ENCODE measurements at regions not wholly inside any gene's neighbourhood (a gene's known extent, or its start where the extent isn't known, plus 50 kb on each side); places are given as distances from the start of the nearest gene placed in this dataset.

DNA sequence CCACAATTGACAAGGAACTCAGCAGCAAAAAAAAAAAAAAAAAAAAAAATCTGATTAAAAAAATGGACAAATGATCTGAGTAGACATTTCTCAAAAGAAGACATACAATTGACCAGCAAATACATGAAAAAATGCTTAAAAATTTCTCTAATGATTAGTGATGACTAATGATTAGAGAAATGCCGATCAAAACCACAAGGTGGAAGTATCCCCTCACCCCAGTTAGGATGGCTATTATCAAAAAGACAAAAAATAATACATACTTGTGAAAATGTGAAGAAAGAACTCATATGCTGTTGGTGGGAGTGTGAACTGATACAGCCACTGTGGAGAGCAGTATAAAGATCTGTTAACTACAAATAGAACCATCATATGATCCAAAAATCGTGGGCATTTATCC, 245.3 kb downstream of the OSTF1 start:
- Histone ChIP-seq H3K9me3 (ENCODE audit: insufficient read depth, low read depth) (no peaks in the 10 kb centered on the region), H3K27ac (no peak overlapping the region), H3F3A (ENCODE audit: insufficient read depth, low read depth) (no peaks in the 10 kb centered on the region), H4K20me1 (ENCODE audit: insufficient read depth) (no peaks in the 10 kb centered on the region), H2AFZ (no peak overlapping the region), H3K4me1 (replicated peaks; ENCODE audit: insufficient read depth) (no peaks in the 10 kb centered on the region), H3K27me3 (ENCODE audit: insufficient read depth, low read depth) (no peaks in the 10 kb centered on the region), H3K9me2 (ENCODE audit: insufficient read depth) (0 out of 2 replicates have a peak, but pooled peaks cover 6% of the 10 kb centered on the region), H3K36me3 (ENCODE audit: low read depth) (no peaks in the 10 kb centered on the region), H3K4me2 (no peak overlapping the region), H3K4me3 (no peak overlapping the region), H3K79me2 (ENCODE audit: low read depth) (no peaks in the 10 kb centered on the region)
- ChIA-PET CTCF (interaction anchor here (0.6 kb wide), 1 partner anchor 169 kb away, joined by 8 read pairs; no protein-coding TSS in a partner anchor), POLR2A (ENCODE audit: unreplicated experiment) (no interaction called here)
- no TSS peak for BruUV-seq (replicated peaks)
- no peak for TF ChIP-seq EZH2 (IDR thresholded peaks at IDR 0.05; ENCODE audit: low read depth)
- TF ChIP-seq, protein P1, sequence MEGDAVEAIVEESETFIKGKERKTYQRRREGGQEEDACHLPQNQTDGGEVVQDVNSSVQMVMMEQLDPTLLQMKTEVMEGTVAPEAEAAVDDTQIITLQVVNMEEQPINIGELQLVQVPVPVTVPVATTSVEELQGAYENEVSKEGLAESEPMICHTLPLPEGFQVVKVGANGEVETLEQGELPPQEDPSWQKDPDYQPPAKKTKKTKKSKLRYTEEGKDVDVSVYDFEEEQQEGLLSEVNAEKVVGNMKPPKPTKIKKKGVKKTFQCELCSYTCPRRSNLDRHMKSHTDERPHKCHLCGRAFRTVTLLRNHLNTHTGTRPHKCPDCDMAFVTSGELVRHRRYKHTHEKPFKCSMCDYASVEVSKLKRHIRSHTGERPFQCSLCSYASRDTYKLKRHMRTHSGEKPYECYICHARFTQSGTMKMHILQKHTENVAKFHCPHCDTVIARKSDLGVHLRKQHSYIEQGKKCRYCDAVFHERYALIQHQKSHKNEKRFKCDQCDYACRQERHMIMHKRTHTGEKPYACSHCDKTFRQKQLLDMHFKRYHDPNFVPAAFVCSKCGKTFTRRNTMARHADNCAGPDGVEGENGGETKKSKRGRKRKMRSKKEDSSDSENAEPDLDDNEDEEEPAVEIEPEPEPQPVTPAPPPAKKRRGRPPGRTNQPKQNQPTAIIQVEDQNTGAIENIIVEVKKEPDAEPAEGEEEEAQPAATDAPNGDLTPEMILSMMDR (conservative IDR thresholded peaks at IDR 0.05): no peak
- no peak for DNase-seq
- intact Hi-C loops (cut with micrococcal nuclease; ENCODE audit: unreplicated experiment): no loop called here

DNA sequence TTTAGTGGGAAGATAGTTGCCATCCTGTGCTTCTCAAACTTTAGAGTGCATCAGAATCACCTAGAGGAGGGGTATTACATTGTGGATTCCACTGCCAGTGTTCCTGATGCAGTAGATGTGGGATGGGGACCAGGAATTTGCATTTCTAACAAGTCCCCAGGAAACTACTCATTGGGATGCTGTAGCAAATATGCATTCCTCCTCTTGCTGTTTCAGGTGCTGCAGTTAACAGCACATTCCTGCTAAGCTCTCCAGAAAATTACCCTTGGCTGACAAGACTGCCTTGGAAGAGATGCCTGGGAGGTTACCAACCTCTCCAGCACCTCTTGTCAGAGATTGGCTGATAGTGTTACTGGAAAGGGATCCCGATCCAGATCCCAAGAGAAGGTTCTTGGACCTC, 270.5 kb downstream of the OSTF1 start:
- Histone ChIP-seq H3K4me1 (replicated peaks; ENCODE audit: insufficient read depth) (no peaks in the 10 kb centered on the region), H3K9me2 (ENCODE audit: insufficient read depth) (no peaks in the 10 kb centered on the region), H2AFZ (no peak overlapping the region), H3K4me3 (no peak overlapping the region), H3K27me3 (ENCODE audit: insufficient read depth, low read depth) (no peaks in the 10 kb centered on the region), H4K20me1 (ENCODE audit: insufficient read depth) (no peaks in the 10 kb centered on the region), H3K4me2 (no peak overlapping the region), H3K9me3 (ENCODE audit: insufficient read depth, low read depth) (no peaks in the 10 kb centered on the region), H3K27ac (no peak overlapping the region), H3K36me3 (ENCODE audit: low read depth) (no peaks in the 10 kb centered on the region), H3K79me2 (ENCODE audit: low read depth) (no peaks in the 10 kb centered on the region), H3F3A (ENCODE audit: insufficient read depth, low read depth) (no peaks in the 10 kb centered on the region)
- ChIA-PET CTCF (no interaction called here), POLR2A (ENCODE audit: unreplicated experiment) (no interaction called here)
- TF ChIP-seq EZH2 (IDR thresholded peaks at IDR 0.05; ENCODE audit: low read depth): no peak
- TF ChIP-seq, protein P1 (conservative IDR thresholded peaks at IDR 0.05): no peak
- DNase-seq: no peak
- intact Hi-C loops (cut with micrococcal nuclease; ENCODE audit: unreplicated experiment): no loop called here
- no TSS peak for BruUV-seq (replicated peaks)

DNA sequence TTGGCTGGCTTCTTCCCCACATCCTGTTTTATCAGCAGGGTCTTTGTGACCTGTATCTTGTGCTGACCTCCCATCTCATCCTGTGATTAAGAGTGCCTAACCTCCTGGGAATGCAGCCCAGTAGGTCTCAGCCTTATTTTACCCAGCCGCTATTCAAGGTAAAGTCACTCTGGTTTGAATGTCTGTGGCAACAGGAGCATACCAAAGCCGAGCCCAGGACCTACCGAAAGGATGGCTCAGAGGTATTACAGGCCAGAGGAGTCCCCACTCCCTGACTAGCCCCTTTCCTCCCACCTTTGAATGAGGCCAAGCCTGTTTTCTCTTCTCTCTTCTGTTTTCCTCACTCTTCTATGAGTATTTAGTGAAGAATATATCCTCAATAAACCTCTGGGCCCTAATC, 271.3 kb downstream of the OSTF1 start:
- H3K27me3 ChIP-seq (ENCODE audit: insufficient read depth, low read depth): no peaks in the 10 kb centered on the region
- no peak overlapping the region for H3K4me3 ChIP-seq
- no peak for DNase-seq
- no peak overlapping the region for H3K27ac ChIP-seq
- H3K79me2 ChIP-seq (ENCODE audit: low read depth): no peaks in the 10 kb centered on the region
- H3K9me3 ChIP-seq (ENCODE audit: insufficient read depth, low read depth): no peaks in the 10 kb centered on the region
- no TSS peak for BruUV-seq (replicated peaks)
- H3F3A ChIP-seq (ENCODE audit: insufficient read depth, low read depth): no peaks in the 10 kb centered on the region
- H3K36me3 ChIP-seq (ENCODE audit: low read depth): no peaks in the 10 kb centered on the region
- intact Hi-C loops (cut with micrococcal nuclease; ENCODE audit: unreplicated experiment): no loop called here
- CTCF ChIA-PET: no interaction called here
- no peaks in the 10 kb centered on the region for H3K9me2 ChIP-seq (ENCODE audit: insufficient read depth)
- POLR2A ChIA-PET (ENCODE audit: unreplicated experiment): no interaction called here
- TF ChIP-seq, protein P1 (conservative IDR thresholded peaks at IDR 0.05): no peak
- no peak for TF ChIP-seq EZH2 (IDR thresholded peaks at IDR 0.05; ENCODE audit: low read depth)
- no peak overlapping the region for H3K4me2 ChIP-seq
- no peaks in the 10 kb centered on the region for H4K20me1 ChIP-seq (ENCODE audit: insufficient read depth)
- no peaks in the 10 kb centered on the region for H3K4me1 ChIP-seq (replicated peaks; ENCODE audit: insufficient read depth)
- no peak overlapping the region for H2AFZ ChIP-seq
